HAP-1 (cell line): ENCODE measurements at regions not wholly inside any gene's neighbourhood (a gene's known extent, or its start where the extent isn't known, plus 50 kb on each side); places are given as distances from the start of the nearest gene placed in this dataset.
"Not testable (repeated sequence)": the region's sequence is repeated elsewhere in the genome, so short reads cannot be mapped to it uniquely, and the experiment has no call there.

ENCODE experiments used
- DNase-seq, 2 experiments: peaks; one replicate each; pipeline ENCODE4 v3.0.0-alpha.2; 2016 to 2020; ENCODE audit warnings: low spot score in 2 of 2
- H3K27me3 ChIP-seq: fragments of 250-450 bp; sonication (Bioruptor Pico); 2 replicates; pipeline ENCODE4 v1.5.1; 2020; ENCODE audit warnings: low read depth, mild to moderate bottlenecking, moderate library complexity
- H3K36me3 ChIP-seq: fragments of 250-450 bp; sonication (Bioruptor Pico); replicated peaks from 2 replicates; pipeline ENCODE4 v1.5.1; 2020; ENCODE audit warnings: mild to moderate bottlenecking
- H3K4me1 ChIP-seq: fragments of 250-450 bp; sonication (Bioruptor Pico); 2 replicates; pipeline ENCODE4 v1.5.1; 2020; ENCODE audit warnings: mild to moderate bottlenecking
- H3K4me3 ChIP-seq: fragments of 250-450 bp; sonication (Bioruptor Pico); 2 replicates; pipeline ENCODE4 v1.5.1; 2020; ENCODE audit warnings: mild to moderate bottlenecking, moderate library complexity
- H3K9me3 ChIP-seq: fragments of 250-450 bp; sonication (Bioruptor Pico); 2 replicates; pipeline ENCODE4 v1.5.1; 2020; ENCODE audit warnings: mild to moderate bottlenecking, moderate library complexity
- in situ Hi-C: fragments of 300-500 bp; cut with MboI; formaldehyde crosslinking; loops from 3 replicates; pipeline ENCODE4 v1.14.3; 2020; ENCODE audit warnings: low sequenced_read_pairs, inconsistent platforms, mixed read lengths

DNA sequence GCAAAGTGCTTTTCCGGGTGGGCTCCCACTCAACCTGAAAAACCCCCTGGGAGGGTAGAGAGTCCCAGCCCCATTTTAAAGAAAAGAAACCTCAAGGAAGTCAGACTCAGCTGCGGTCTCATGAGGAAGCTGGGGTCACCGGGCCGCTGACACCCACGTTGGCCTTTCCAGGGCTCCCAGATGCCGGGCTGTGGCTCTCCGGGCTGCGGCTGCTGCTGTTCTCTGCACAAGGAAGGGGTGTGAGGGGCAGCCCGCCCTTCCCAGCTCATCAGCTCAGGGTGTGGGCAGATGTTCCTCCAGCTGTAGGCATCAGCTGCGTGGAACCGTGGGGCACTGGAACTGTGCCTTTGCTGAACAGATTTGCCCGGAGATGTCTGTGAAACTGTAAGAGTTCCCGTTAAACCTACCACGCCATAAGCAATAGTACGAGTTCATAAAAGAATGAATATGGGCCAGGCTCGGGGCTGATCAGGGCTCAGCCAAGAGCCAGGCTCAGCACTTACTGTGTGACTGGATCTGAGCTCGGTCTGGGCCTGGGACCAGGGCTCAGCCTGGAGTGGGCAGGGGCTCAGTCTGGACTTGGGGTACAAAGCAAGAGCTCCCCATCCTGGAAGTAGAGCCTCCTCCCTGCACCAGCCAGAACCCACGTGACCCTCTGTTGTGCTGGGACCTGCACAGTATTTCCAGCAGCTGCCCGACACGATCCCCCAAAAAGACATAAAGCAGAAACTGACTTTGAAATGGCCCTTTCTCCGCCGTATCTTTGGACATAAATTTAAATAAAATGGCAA, 130.2 kb upstream of the PPP1R26 start:
- in situ Hi-C loops, result loop anchor here (5.0 kb wide), 1 partner anchor 262 kb away; the partner anchor contains the start of gene OLFM1
- no peak for DNase-seq
- H3K4me1 ChIP-seq, result no peaks in the 10 kb centered on the region
- H3K4me3 ChIP-seq, result no peak overlapping the region
- no peaks in the 10 kb centered on the region for H3K27me3 ChIP-seq
- no peaks in the 10 kb centered on the region for H3K36me3 ChIP-seq
- no peaks in the 10 kb centered on the region for H3K9me3 ChIP-seq

DNA sequence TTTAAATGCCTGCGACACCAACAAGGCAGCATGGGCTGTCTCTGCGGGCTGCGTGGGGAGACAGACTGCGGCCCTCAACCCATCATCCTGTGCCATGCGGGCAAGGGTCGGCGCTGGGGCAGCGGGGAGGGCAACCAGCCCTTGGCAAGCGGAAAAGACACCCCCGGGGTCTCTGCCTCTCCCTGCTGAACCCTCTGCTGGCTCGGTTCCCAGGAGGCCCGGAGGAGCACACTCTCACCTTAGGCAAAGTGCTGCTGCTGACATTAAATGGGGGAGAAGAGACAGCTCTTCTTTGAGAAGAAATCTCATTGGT, 129.6 kb upstream of the PPP1R26 start:
- Histone ChIP-seq H3K27me3 (no peaks in the 10 kb centered on the region), H3K4me1 (no peaks in the 10 kb centered on the region), H3K9me3 (no peaks in the 10 kb centered on the region), H3K4me3 (no peak overlapping the region), H3K36me3 (no peaks in the 10 kb centered on the region)
- in situ Hi-C loops, result no loop called here
- no peak for DNase-seq

DNA sequence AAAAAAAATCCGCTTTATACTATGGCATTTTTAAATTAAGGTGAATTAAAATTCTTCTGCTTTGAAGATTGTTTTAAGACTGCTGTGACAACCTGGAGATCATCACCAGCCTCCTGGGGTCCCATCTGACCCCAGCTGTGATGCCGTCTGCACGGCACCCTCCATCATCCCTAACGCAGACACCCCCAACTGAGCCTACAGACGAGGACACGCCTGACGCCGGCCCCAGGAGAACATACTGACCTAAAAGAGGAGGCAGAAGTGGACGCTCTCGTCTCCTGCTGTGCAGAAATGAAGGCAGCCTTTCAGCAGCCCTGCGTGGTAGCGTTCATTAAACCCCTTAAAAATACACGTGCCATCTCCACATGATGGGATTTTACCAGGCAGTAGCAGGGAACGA, 125.6 kb upstream of the PPP1R26 start:
- no peaks in the 10 kb centered on the region for H3K9me3 ChIP-seq
- no peaks in the 10 kb centered on the region for H3K36me3 ChIP-seq
- H3K4me1 ChIP-seq, result no peaks in the 10 kb centered on the region
- in situ Hi-C loops, result no loop called here
- DNase-seq, result no peak
- no peaks in the 10 kb centered on the region for H3K27me3 ChIP-seq
- no peak overlapping the region for H3K4me3 ChIP-seq

DNA sequence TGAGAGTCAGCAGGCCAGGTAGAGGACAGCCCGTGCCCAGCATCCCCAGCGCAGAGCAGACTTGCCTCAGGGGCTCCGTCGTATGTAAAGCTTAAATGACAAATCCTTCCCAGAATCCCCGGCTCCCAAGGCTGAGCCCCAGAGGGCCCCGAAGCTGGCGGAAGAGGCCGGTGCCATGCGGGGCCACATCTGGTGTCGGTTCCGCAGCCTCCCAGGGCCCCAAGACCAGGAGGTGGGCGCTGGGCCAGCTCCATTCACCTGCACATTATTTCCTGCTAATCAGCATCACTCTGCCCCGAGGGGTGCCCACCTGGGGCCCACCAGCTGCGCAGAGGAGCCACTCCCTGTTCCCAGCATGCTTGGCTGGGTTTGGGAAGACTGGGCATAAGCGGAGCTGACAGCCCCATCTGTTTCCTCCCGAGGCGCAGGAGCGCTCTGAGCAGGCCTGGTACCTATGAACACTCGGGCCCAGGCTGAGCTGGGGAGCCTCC, 124.0 kb upstream of the PPP1R26 start:
- no peaks in the 10 kb centered on the region for H3K9me3 ChIP-seq
- H3K36me3 ChIP-seq, result no peaks in the 10 kb centered on the region
- H3K27me3 ChIP-seq, result no peaks in the 10 kb centered on the region
- DNase-seq, result no peak
- in situ Hi-C loops, result no loop called here
- H3K4me1 ChIP-seq, result no peaks in the 10 kb centered on the region
- H3K4me3 ChIP-seq, result no peak overlapping the region

DNA sequence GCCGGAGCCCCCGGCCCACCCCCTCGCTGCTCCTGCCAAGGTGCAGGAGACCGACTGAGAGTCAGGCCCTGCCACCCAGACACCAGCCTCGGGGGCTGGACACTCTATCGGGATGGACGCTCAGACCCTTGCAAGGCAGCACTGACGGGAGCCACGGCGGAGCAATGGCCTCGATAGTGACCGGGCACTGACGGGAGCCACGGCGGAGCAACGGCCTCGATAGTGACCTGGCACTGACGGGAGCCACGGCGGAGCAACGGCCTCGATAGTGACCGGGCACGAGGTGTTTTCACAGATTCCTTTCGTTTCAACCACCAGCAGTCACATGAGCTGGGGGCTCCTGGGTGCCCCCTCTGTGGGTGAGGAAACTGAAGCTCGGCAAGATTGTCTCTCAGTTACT, 123.6 kb upstream of the PPP1R26 start:
- H3K27me3 ChIP-seq, result no peaks in the 10 kb centered on the region
- in situ Hi-C loops, result no loop called here
- H3K4me1 ChIP-seq, result no peaks in the 10 kb centered on the region

DNA sequence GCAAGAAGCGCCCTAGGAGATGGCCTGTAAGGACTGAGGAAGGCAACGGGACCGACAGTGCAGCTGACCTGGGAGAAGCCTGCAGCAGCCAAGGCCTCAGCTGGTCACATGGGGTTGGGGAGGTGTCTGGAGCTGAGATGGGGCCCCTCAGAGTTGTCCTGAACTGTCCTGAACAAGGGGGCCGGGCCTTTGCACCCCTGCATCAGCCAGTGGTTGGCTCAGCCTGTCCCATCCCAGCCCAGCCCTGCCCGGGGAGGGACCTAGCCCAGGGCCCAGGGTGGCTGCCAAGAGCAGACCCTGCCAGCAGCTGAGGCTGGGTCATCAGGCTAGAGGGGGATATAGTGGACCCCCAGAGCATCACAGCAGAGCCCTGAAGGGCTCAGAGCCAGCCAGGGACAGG, 122.8 kb upstream of the PPP1R26 start:
- H3K4me1 ChIP-seq, result no peaks in the 10 kb centered on the region
- H3K27me3 ChIP-seq, result no peaks in the 10 kb centered on the region
- in situ Hi-C loops, result no loop called here
- no peak for DNase-seq
- H3K9me3 ChIP-seq, result no peaks in the 10 kb centered on the region
- H3K36me3 ChIP-seq, result no peaks in the 10 kb centered on the region
- no peak overlapping the region for H3K4me3 ChIP-seq

More for the DNA sequence above, 123.6 kb upstream of the PPP1R26 start:
- no peak for DNase-seq
- no peaks in the 10 kb centered on the region for H3K9me3 ChIP-seq
- no peak overlapping the region for H3K4me3 ChIP-seq
- no peaks in the 10 kb centered on the region for H3K36me3 ChIP-seq

DNA sequence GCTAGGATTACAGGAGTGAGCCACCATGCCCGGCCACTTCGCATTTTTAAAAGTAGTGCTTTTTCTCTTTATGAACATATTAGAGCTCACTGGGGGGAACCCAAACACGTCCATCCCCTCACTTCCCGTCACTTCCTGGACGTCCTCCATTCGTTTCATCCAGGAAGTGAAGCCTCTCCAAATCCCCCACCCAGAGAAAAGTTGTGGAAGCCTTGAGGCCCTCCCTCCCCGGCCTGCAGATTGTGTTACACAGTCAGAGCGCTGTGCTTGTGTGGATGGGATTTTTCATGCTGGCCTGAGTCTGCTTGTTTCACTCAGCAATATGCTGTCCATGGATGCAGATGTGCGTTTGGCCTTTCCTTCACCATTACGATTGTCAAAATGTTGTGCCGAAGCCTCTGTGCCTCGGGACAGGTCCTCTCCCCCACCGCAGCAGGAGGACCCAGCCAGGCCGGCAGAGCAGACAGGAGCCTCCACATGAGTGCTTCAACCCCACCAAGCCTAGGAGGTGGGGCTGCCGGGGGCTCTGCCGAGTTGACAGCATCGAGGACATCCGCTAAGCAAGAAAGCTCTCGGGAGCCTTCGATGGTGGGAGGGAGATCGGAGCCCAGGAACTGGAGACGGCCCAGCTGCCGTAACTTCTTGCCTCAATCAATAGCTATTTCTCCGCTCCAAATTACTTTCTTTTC, 121.6 kb upstream of the PPP1R26 start:
- no peak for DNase-seq
- Histone ChIP-seq H3K9me3 (no peaks in the 10 kb centered on the region), H3K4me3 (no peak overlapping the region), H3K36me3 (no peaks in the 10 kb centered on the region), H3K27me3 (no peaks in the 10 kb centered on the region), H3K4me1 (no peaks in the 10 kb centered on the region)
- in situ Hi-C loops, result no loop called here

DNA sequence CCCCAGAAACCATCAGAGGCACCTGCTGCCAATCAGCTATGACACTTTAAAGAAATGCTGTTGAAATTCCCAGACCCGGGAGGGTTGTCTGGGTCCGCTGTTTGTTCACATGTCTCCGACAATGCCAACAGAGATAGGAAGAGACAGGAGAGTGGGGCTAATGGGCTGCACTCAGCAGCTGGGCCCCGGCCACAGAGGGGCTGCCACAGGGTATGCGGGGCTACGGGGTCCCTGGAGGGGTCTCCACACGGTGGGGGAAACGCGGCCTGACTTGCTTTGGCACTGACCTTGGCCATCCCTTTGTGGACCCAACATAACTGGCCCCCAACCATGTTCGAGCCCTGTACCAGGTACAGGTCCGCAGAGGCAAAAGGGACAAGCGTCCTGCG, 121.0 kb upstream of the PPP1R26 start:
- Histone ChIP-seq H3K27me3 (no peaks in the 10 kb centered on the region), H3K4me3 (no peak overlapping the region), H3K4me1 (no peaks in the 10 kb centered on the region), H3K9me3 (no peaks in the 10 kb centered on the region), H3K36me3 (no peaks in the 10 kb centered on the region)
- no peak for DNase-seq
- in situ Hi-C loops, result no loop called here

DNA sequence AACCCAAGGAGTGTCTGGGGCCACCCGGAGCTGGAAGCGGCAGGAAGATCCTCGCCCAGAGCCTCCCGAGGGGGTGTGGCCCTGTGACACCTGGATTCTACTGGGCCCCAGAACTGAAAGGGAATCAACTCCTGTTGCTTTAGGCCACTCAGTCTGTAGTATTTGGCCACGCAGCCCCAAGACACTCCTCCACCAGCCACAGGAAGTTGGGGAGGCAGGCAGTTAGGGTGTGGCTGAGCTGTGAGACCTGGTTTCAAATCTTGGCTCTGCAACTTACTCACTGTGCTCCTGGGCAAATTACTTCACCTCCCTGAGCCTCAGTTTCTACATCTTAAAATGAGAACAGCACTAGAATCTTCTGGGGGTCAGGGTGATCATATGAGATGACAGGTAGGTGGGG, 119.8 kb upstream of the PPP1R26 start:
- H3K9me3 ChIP-seq, result no peaks in the 10 kb centered on the region
- H3K36me3 ChIP-seq, result no peaks in the 10 kb centered on the region
- H3K4me1 ChIP-seq, result no peaks in the 10 kb centered on the region
- no peak overlapping the region for H3K4me3 ChIP-seq
- no peak for DNase-seq
- in situ Hi-C loops, result no loop called here
- no peaks in the 10 kb centered on the region for H3K27me3 ChIP-seq

DNA sequence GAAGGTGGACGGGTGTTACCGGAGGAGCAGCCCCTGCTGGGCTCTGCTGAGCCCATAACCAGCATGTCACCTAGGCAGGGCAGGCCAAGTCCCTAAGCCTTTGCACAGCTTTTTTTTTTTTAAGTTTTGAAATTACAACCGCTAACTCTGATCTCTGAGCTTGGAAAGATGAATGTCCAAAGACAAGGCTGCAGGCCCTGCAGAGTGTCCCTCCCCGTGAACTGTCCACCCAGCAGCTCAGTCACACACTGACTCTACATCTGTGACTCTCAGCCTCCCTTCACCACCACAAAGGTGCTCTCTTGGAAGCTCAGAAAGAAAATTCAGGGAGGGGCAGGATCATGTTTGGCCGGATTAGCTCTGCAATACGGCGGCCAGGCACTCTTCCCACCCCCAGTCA, 119.0 kb upstream of the PPP1R26 start:
- Histone ChIP-seq H3K4me3 (no peak overlapping the region), H3K4me1 (no peaks in the 10 kb centered on the region), H3K27me3 (no peaks in the 10 kb centered on the region), H3K9me3 (no peaks in the 10 kb centered on the region), H3K36me3 (no peaks in the 10 kb centered on the region)
- DNase-seq, result no peak
- in situ Hi-C loops, result no loop called here

DNA sequence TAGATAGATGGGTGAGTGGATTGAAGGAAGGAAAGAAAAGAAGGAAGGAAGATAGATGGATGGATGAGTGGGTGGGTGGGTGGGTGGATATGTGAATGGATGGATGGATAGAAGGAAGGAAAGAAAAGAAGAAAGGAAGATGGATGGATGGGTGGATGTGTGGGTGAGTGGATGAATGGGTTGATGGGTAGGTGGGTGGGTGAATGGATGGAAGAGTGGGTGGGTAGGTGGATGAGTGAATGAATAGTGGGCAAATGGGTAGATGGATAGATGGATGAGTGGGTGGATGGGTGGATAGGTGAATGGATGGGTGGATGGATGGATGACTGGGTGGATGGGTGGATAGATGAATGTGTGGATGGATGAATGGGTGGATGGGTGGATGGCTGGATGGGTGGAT, 117.9 kb upstream of the PPP1R26 start:
- H3K9me3 ChIP-seq, H3K36me3 ChIP-seq, H3K4me3 ChIP-seq, H3K4me1 ChIP-seq, DNase-seq, H3K27me3 ChIP-seq, in situ Hi-C loops: not testable (repeated sequence)

DNA sequence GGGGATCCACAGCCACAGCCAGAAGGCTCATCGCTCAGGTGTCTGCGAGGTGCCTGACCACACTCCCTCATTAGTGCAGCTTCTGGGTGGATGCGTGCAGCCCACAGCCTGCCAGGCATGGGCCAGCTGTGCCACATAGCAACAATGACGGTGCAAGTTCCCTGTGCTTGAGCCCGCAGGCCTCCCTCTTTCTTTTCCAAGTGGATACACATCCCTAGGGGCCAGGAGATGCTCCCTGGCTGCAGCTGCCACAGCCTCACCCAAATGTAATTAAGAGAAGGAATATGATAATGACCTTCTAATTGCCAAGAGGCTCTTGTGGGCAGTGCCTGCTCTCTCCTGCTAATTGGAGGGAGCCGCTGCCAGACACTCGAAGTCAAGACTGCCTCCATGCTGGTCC, 116.0 kb upstream of the PPP1R26 start:
- Histone ChIP-seq H3K36me3 (no peaks in the 10 kb centered on the region), H3K4me3 (no peak overlapping the region), H3K27me3 (no peaks in the 10 kb centered on the region), H3K9me3 (no peaks in the 10 kb centered on the region), H3K4me1 (no peaks in the 10 kb centered on the region)
- in situ Hi-C loops, result no loop called here
- no peak for DNase-seq

DNA sequence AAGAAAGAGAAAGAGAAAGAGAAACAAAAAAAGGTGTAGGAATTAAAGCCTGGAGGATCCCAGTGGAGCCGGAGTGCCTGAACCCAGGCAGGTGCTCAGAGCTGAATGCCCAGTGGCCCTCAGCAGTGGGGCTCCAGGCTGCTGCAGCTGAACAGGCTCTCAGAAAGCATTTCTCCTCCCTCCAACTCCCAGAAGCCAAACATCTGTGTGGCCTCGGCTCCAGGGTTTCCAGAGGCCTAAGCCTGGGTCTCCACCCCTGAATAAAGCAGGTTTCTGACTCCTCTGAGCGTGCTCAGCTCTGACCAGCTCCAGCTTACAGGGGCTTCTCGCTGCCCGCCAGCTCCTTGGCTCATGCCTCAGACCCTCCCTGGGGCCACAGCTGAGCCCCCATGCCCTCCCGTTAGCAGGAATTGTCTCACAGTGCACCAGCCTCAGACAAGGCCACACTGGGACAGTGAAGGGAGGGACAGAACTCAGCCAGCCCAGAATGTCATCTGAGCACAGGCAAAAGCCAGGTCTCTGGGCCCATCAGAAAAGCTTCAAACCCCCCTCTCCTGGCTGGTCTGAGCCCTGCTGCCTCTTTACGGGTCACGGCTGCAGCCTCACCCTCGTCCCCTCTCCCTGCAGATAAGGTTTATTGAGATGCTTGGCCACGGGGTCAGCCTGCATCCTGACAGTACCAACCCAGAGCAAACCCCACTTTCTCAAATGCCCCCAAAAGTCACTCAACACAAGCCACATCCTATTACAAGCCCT, 114.4 kb upstream of the PPP1R26 start:
- H3K4me3 ChIP-seq, result no peak overlapping the region
- no peaks in the 10 kb centered on the region for H3K27me3 ChIP-seq
- no peaks in the 10 kb centered on the region for H3K36me3 ChIP-seq
- in situ Hi-C loops, result no loop called here
- H3K4me1 ChIP-seq, result no peaks in the 10 kb centered on the region
- H3K9me3 ChIP-seq, result no peaks in the 10 kb centered on the region
- no peak for DNase-seq

DNA sequence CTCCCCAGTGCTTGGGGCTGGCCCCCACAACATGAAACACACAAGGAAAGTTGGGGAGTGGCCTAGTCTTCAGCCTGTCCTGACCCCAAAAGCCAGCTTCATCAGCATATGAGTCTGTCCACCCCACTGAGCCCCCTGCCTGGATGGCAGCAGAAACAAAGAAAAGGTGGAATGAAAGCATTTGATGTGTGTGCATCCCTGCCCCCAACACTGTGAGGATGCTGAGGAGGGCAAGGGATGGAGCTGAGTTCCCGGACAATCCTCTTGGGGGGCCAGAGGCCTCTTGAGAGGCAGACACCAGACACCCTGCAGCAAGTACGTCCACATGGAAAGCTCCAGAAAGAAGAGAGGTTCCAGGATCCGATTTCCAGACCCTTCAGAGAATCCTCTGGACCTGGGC, 113.5 kb upstream of the PPP1R26 start:
- in situ Hi-C loops, result no loop called here
- no peaks in the 10 kb centered on the region for H3K4me1 ChIP-seq
- H3K27me3 ChIP-seq, result no peaks in the 10 kb centered on the region
- DNase-seq, result no peak
- no peak overlapping the region for H3K4me3 ChIP-seq
- no peaks in the 10 kb centered on the region for H3K9me3 ChIP-seq
- no peaks in the 10 kb centered on the region for H3K36me3 ChIP-seq
